H9 (cell line): ENCODE measurements at regions not wholly inside any gene's neighbourhood (a gene's known extent, or its start where the extent isn't known, plus 50 kb on each side); places are given as distances from the start of the nearest gene placed in this dataset.

Experiments used
- DNase-seq: peaks from one replicate; pipeline ENCODE4 v3.0.0-alpha.2; 2017
- H2AFZ ChIP-seq: one replicate; pipeline ENCODE4 v1.6.1; 2013; ENCODE audit warnings: mild to moderate bottlenecking, low read length, control low read depth, moderate library complexity
- H2AK5ac ChIP-seq: 2 replicates; pipeline ENCODE4 v1.6.1; 2013; ENCODE audit warnings: low read length, control low read depth, mixed read lengths; ENCODE audit not compliant: insufficient read length
- H2BK120ac ChIP-seq: one replicate; pipeline ENCODE4 v1.6.1; 2013; ENCODE audit warnings: low read depth, mild to moderate bottlenecking, low read length, control low read depth, inconsistent platforms; ENCODE audit not compliant: poor library complexity, severe bottlenecking
- H2BK12ac ChIP-seq: 2 replicates; pipeline ENCODE4 v1.6.1; 2013; ENCODE audit warnings: low read length, control low read depth, mixed read lengths, low read depth; ENCODE audit not compliant: insufficient read length
- H2BK15ac ChIP-seq: 2 replicates; pipeline ENCODE4 v1.6.1; 2013; ENCODE audit warnings: low read depth, low read length, control low read depth
- H2BK20ac ChIP-seq: one replicate; pipeline ENCODE4 v1.6.1; 2013; ENCODE audit warnings: low read depth, mild to moderate bottlenecking, low read length, control low read depth, inconsistent platforms; ENCODE audit not compliant: poor library complexity, severe bottlenecking
- H2BK5ac ChIP-seq: 2 replicates; pipeline ENCODE4 v1.6.1; 2013; ENCODE audit warnings: low read length, control low read depth, mixed read lengths; ENCODE audit not compliant: insufficient read length
- H3K14ac ChIP-seq: 2 replicates; pipeline ENCODE4 v1.6.1; 2013; ENCODE audit warnings: low read length, control low read depth; ENCODE audit not compliant: insufficient read depth
- H3K18ac ChIP-seq: 2 replicates; pipeline ENCODE4 v1.6.1; 2013; ENCODE audit warnings: low read depth, mild to moderate bottlenecking, mixed read lengths, low read length, control low read depth; ENCODE audit not compliant: insufficient read length
- H3K23ac ChIP-seq: 2 replicates; pipeline ENCODE4 v1.6.1; 2013; ENCODE audit warnings: low read length, control low read depth, mixed read lengths, low read depth; ENCODE audit not compliant: insufficient read length
- H3K23me2 ChIP-seq: 2 replicates; pipeline ENCODE4 v1.6.1; 2013; ENCODE audit warnings: low read depth, mild to moderate bottlenecking, mixed read lengths, low read length, control low read depth; ENCODE audit not compliant: insufficient read length, poor library complexity, severe bottlenecking
- H3K27ac ChIP-seq: 2 replicates; pipeline ENCODE4 v1.5.1; 2013; ENCODE audit warnings: low read length, control low read depth, mixed read lengths, low read depth; ENCODE audit not compliant: insufficient read length
- H3K27me3 ChIP-seq: 2 replicates; pipeline ENCODE4 v1.6.1; 2013; ENCODE audit warnings: low read length, control low read depth, inconsistent platforms; ENCODE audit not compliant: insufficient read depth
- H3K4ac ChIP-seq: 2 replicates; pipeline ENCODE4 v1.6.1; 2013; ENCODE audit warnings: low read depth, mild to moderate bottlenecking, control low read depth, inconsistent platforms, low read length, moderate library complexity
- H3K4me1 ChIP-seq: 2 replicates; pipeline ENCODE4 v1.6.1; 2013; ENCODE audit warnings: low read length, control low read depth, inconsistent platforms; ENCODE audit not compliant: insufficient read depth
- H3K4me2 ChIP-seq: 2 replicates; pipeline ENCODE4 v1.6.1; 2013; ENCODE audit warnings: low read length, control low read depth, mixed read lengths; ENCODE audit not compliant: insufficient read length, insufficient read depth
- H3K56ac ChIP-seq: 2 replicates; pipeline ENCODE4 v1.6.1; 2013; ENCODE audit warnings: low read depth, mild to moderate bottlenecking, mixed read lengths, low read length, control low read depth; ENCODE audit not compliant: insufficient read length
- H3K79me1 ChIP-seq: 2 replicates; pipeline ENCODE4 v1.6.1; 2013; ENCODE audit warnings: low read depth, mild to moderate bottlenecking, moderate library complexity, low read length, control low read depth, inconsistent platforms; ENCODE audit not compliant: insufficient read depth, poor library complexity, severe bottlenecking
- H3K79me2 ChIP-seq: 2 replicates; pipeline ENCODE4 v1.6.1; 2013; ENCODE audit warnings: low read length, control low read depth, inconsistent platforms; ENCODE audit not compliant: insufficient read depth
- H3K9ac ChIP-seq: 2 replicates; pipeline ENCODE4 v1.6.1; 2013; ENCODE audit warnings: low read length, control low read depth, mixed read lengths; ENCODE audit not compliant: insufficient read length; ENCODE audit errors: extremely low read depth
- H3K9me3 ChIP-seq: one replicate; pipeline ENCODE4 v1.6.1; 2013; ENCODE audit warnings: low read depth, low read length, inconsistent platforms; ENCODE audit not compliant: control insufficient read depth
- H3T11ph ChIP-seq: one replicate; pipeline ENCODE4 v1.6.1; 2013; ENCODE audit warnings: mild to moderate bottlenecking, low read length, control low read depth, inconsistent platforms
- H4K20me1 ChIP-seq: one replicate; pipeline ENCODE4 v1.6.1; 2013; ENCODE audit not compliant: control insufficient read depth, insufficient read length, insufficient read depth
- H4K5ac ChIP-seq: 2 replicates; pipeline ENCODE4 v1.6.1; 2013; ENCODE audit warnings: low read depth, mild to moderate bottlenecking, mixed read lengths, low read length, control low read depth; ENCODE audit not compliant: insufficient read length
- H4K8ac ChIP-seq: replicated peaks from 2 replicates; pipeline ENCODE4 v1.6.1; 2013; ENCODE audit warnings: low read length, control low read depth, mixed read lengths, low read depth; ENCODE audit not compliant: insufficient read length
- H4K91ac ChIP-seq: 2 replicates; pipeline ENCODE4 v1.6.1; 2013; ENCODE audit warnings: low read depth, mild to moderate bottlenecking, moderate library complexity, mixed read lengths, low read length, control low read depth; ENCODE audit not compliant: insufficient read length
- H3K27ac Mint-ChIP-seq, 3 experiments: 2 replicates in 2 of 3; 3 replicates in 1 of 3; pipeline ENCODE4 v1.8.0; 2020 to 2021; ENCODE audit warnings: mixed read lengths in 3 of 3, mild to moderate bottlenecking in 1 of 3, moderate library complexity in 1 of 3
- H3K27me3 Mint-ChIP-seq: 2 replicates; pipeline ENCODE4 v1.8.0; 2021; ENCODE audit warnings: low read depth, mild to moderate bottlenecking, moderate library complexity, mixed read lengths
- H3K36me3 Mint-ChIP-seq, 3 experiments: 2 replicates in 2 of 3; 3 replicates in 1 of 3; pipeline ENCODE4 v1.8.0; 2020 to 2021; ENCODE audit warnings: low read depth in 3 of 3, mixed read lengths in 3 of 3; ENCODE audit not compliant: insufficient read depth in 1 of 3
- H3K4me1 Mint-ChIP-seq, 2 experiments: 2 replicates each; pipeline ENCODE4 v1.8.0; 2020; ENCODE audit warnings: mixed read lengths in 2 of 2
- H3K4me3 Mint-ChIP-seq, 2 experiments: 2 replicates in 1 of 2; 3 replicates in 1 of 2; pipeline ENCODE4 v1.8.0; 2020 to 2021; ENCODE audit warnings: mild to moderate bottlenecking in 2 of 2, mixed read lengths in 2 of 2, moderate library complexity in 1 of 2
- H3K9me3 Mint-ChIP-seq, 2 experiments: 2 replicates in 1 of 2; 3 replicates in 1 of 2; pipeline ENCODE4 v1.8.0; 2020; ENCODE audit warnings: mild to moderate bottlenecking in 2 of 2, mixed read lengths in 2 of 2, moderate library complexity in 1 of 2
- WGBS: extraction: QIAGEN DNeasy Blood & Tissue Kit; methylation state at CpG from one replicate; pipeline ENCODE4 v1.1.7; 2013; ENCODE audit warnings: missing lambda C conversion rate, low lambda C conversion rate, mixed read lengths; ENCODE audit not compliant: insufficient read length; ENCODE audit errors: extremely low coverage; 5-methylcytosine and 5-hydroxymethylcytosine counted together
- TF ChIP-seq, protein P1 (sequence below): fragments of 200-600 bp; sonication (generic); conservative IDR thresholded peaks from 3 replicates; pipeline ENCODE4 v1.8.0; 2021; ENCODE audit warnings: antibody characterized with exemption, mild to moderate bottlenecking

DNA sequence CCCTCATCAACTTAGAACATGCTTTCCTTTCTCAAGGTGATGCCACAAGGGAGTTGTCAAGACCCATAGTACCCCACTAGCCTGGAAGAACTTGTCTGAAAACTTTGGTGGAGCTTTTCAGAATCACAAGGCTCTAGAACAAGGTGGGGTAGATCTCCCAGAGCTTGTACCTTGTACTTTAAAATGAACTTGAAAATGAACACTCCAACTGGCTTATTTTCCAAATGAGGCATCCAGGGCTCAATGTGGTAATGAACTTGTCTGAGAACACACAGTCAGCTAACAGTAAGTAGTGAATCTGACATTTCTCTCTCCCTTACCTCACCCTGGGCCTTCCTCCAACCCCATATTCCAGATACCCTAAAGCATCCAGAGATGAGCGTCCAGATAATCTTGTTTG lies 81.8 kb upstream of the THBS1 start:
- no peaks in the 10 kb centered on the region for H3K27me3 ChIP-seq
- no peak overlapping the region for H4K8ac ChIP-seq
- Mint-ChIP-seq H3K4me3 (no peak overlapping the region), H3K27ac (no peak overlapping the region), H3K27me3 (peaks cover 3% of the 10 kb centered on the region), H3K36me3 (no peaks in the 10 kb centered on the region), H3K9me3 (no peaks in the 10 kb centered on the region), H3K4me1 (peaks cover 0 to 4% of the 10 kb centered on the region in 2 experiments; a peak in 1 of 4 replicates)
- H3K14ac ChIP-seq: no peak overlapping the region
- H4K20me1 ChIP-seq: no peaks in the 10 kb centered on the region
- no peak overlapping the region for H3K9ac ChIP-seq
- no peak for DNase-seq
- no peak overlapping the region for H2BK12ac ChIP-seq
- no peaks in the 10 kb centered on the region for H3K79me1 ChIP-seq
- H2AK5ac ChIP-seq: no peak overlapping the region
- TF ChIP-seq, protein P1, sequence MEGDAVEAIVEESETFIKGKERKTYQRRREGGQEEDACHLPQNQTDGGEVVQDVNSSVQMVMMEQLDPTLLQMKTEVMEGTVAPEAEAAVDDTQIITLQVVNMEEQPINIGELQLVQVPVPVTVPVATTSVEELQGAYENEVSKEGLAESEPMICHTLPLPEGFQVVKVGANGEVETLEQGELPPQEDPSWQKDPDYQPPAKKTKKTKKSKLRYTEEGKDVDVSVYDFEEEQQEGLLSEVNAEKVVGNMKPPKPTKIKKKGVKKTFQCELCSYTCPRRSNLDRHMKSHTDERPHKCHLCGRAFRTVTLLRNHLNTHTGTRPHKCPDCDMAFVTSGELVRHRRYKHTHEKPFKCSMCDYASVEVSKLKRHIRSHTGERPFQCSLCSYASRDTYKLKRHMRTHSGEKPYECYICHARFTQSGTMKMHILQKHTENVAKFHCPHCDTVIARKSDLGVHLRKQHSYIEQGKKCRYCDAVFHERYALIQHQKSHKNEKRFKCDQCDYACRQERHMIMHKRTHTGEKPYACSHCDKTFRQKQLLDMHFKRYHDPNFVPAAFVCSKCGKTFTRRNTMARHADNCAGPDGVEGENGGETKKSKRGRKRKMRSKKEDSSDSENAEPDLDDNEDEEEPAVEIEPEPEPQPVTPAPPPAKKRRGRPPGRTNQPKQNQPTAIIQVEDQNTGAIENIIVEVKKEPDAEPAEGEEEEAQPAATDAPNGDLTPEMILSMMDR: no peak
- H2BK15ac ChIP-seq: no peak overlapping the region
- H3K4me1 ChIP-seq: no peaks in the 10 kb centered on the region
- no CpG with 5 or more reads among the region's 1 CpG for WGBS
- no peak overlapping the region for H3K27ac ChIP-seq
- H3K56ac ChIP-seq: no peak overlapping the region
- H2BK120ac ChIP-seq: no peak overlapping the region
- no peak overlapping the region for H3K4me2 ChIP-seq
- no peaks in the 10 kb centered on the region for H3K79me2 ChIP-seq
- no peak overlapping the region for H2BK5ac ChIP-seq
- H3K23me2 ChIP-seq: no peaks in the 10 kb centered on the region
- no peak overlapping the region for H2BK20ac ChIP-seq
- no peak overlapping the region for H2AFZ ChIP-seq
- no peak overlapping the region for H3K18ac ChIP-seq
- H3T11ph ChIP-seq: no peak overlapping the region
- H3K4ac ChIP-seq: no peak overlapping the region
- no peak overlapping the region for H4K91ac ChIP-seq
- no peak overlapping the region for H4K5ac ChIP-seq
- H3K23ac ChIP-seq: no peak overlapping the region
- no peaks in the 10 kb centered on the region for H3K9me3 ChIP-seq
